Trophoblast cell (in vitro differentiated cells and primary cell): ENCODE measurements at regions not wholly inside any gene's neighbourhood (a gene's known extent, or its start where the extent isn't known, plus 50 kb on each side); places are given as distances from the start of the nearest gene placed in this dataset.

ENCODE experiments used
- DNase-seq, 2 donors: peaks; one replicate each; pipeline ENCODE4 v3.0.0-alpha.2; 2016
- H2AFZ ChIP-seq: 2 replicates; pipeline ENCODE4 v1.6.1; 2013; ENCODE audit warnings: low read length, moderate library complexity, mild to moderate bottlenecking; ENCODE audit not compliant: insufficient read depth, poor library complexity
- H2AK5ac ChIP-seq: 2 replicates; pipeline ENCODE4 v1.6.1; 2013; ENCODE audit warnings: mild to moderate bottlenecking, low read length
- H2BK120ac ChIP-seq: 2 replicates; pipeline ENCODE4 v1.6.1; 2013; ENCODE audit warnings: low read length, mild to moderate bottlenecking, moderate library complexity; ENCODE audit not compliant: insufficient read depth, poor library complexity
- H2BK12ac ChIP-seq: 2 replicates; pipeline ENCODE4 v1.6.1; 2013; ENCODE audit warnings: mild to moderate bottlenecking, low read length, moderate library complexity
- H2BK5ac ChIP-seq: 2 replicates; pipeline ENCODE4 v1.6.1; 2013; ENCODE audit warnings: low read length, low read depth, moderate library complexity, mild to moderate bottlenecking; ENCODE audit not compliant: poor library complexity
- H3K14ac ChIP-seq: 2 replicates; pipeline ENCODE4 v1.6.1; 2013; ENCODE audit warnings: mild to moderate bottlenecking, low read length
- H3K18ac ChIP-seq: 2 replicates; pipeline ENCODE4 v1.6.1; 2013; ENCODE audit warnings: mild to moderate bottlenecking, low read length
- H3K23ac ChIP-seq: 2 replicates; pipeline ENCODE4 v1.6.1; 2013; ENCODE audit warnings: low read length
- H3K27ac ChIP-seq: 2 replicates; pipeline ENCODE4 v1.5.1; 2013; ENCODE audit warnings: low read depth, mild to moderate bottlenecking, inconsistent platforms, low read length, moderate library complexity
- H3K27me3 ChIP-seq: 2 replicates; pipeline ENCODE4 v1.6.1; 2013; ENCODE audit warnings: inconsistent platforms, mild to moderate bottlenecking, low read length, moderate library complexity; ENCODE audit not compliant: insufficient read depth
- H3K36me3 ChIP-seq, 2 experiments: 1 replicate in 1 of 2; 2 replicates in 1 of 2; pipeline ENCODE4 v1.6.1; 2013; ENCODE audit warnings: low read length in 2 of 2, mild to moderate bottlenecking in 2 of 2, moderate library complexity in 1 of 2; ENCODE audit not compliant: insufficient read depth in 2 of 2, control insufficient read depth in 1 of 2
- H3K4ac ChIP-seq: 2 replicates; pipeline ENCODE4 v1.6.1; 2013; ENCODE audit warnings: low read depth, mild to moderate bottlenecking, low read length, moderate library complexity
- H3K4me1 ChIP-seq, 2 experiments: 1 replicate in 1 of 2; 2 replicates in 1 of 2; pipeline ENCODE4 v1.6.1; 2013; ENCODE audit warnings: low read length in 2 of 2, mild to moderate bottlenecking in 2 of 2, moderate library complexity in 1 of 2; ENCODE audit not compliant: insufficient read depth in 2 of 2, control insufficient read depth in 1 of 2
- H3K4me2 ChIP-seq: 2 replicates; pipeline ENCODE4 v1.6.1; 2013; ENCODE audit warnings: inconsistent platforms, mild to moderate bottlenecking, low read length, moderate library complexity
- H3K4me3 ChIP-seq: 2 replicates; pipeline ENCODE4 v1.5.1; 2013; ENCODE audit warnings: mild to moderate bottlenecking, low read depth, low read length, inconsistent platforms
- H3K79me1 ChIP-seq: one replicate; pipeline ENCODE4 v1.6.1; 2013; ENCODE audit warnings: low read length
- H3K79me2 ChIP-seq: 2 replicates; pipeline ENCODE4 v1.6.1; 2013; ENCODE audit warnings: low read length, mild to moderate bottlenecking; ENCODE audit not compliant: control insufficient read depth, insufficient read depth, poor library complexity
- H3K9ac ChIP-seq: 2 replicates; pipeline ENCODE4 v1.6.1; 2013; ENCODE audit warnings: mild to moderate bottlenecking, low read length
- H3K9me3 ChIP-seq: 2 replicates; pipeline ENCODE4 v1.6.1; 2013; ENCODE audit warnings: low read depth, mild to moderate bottlenecking, control low read depth, inconsistent platforms, low read length; ENCODE audit not compliant: insufficient read depth
- H4K12ac ChIP-seq: 2 replicates; pipeline ENCODE4 v1.6.1; 2013; ENCODE audit warnings: low read depth, mild to moderate bottlenecking, low read length, moderate library complexity
- H4K8ac ChIP-seq: 2 replicates; pipeline ENCODE4 v1.6.1; 2013; ENCODE audit warnings: low read depth, mild to moderate bottlenecking, low read length, moderate library complexity
- H4K91ac ChIP-seq: one replicate; pipeline ENCODE4 v1.6.1; 2013; ENCODE audit warnings: low read depth, mild to moderate bottlenecking, low read length, moderate library complexity
- WGBS: extraction: QIAGEN DNeasy Blood & Tissue Kit; methylation state at CpG from one replicate; pipeline ENCODE4 v1.1.7; 2013; ENCODE audit warnings: missing lambda C conversion rate; ENCODE audit not compliant: insufficient read length, insufficient coverage; ENCODE audit errors: extremely low coverage; 5-methylcytosine and 5-hydroxymethylcytosine counted together

- Histone ChIP-seq H3K18ac (no peak overlapping the region), H3K79me2 (no peaks in the 10 kb centered on the region), H3K27ac (no peak overlapping the region), H3K79me1 (no peaks in the 10 kb centered on the region), H4K12ac (no peak overlapping the region), H3K27me3 (no peaks in the 10 kb centered on the region), H3K4ac (no peak overlapping the region), H3K14ac (no peak overlapping the region), H2AFZ (no peak overlapping the region), H3K9me3 (no peaks in the 10 kb centered on the region), H3K36me3 (no peaks in the 10 kb centered on the region), H3K4me2 (no peak overlapping the region), H2AK5ac (no peak overlapping the region), H2BK120ac (no peak overlapping the region), H2BK12ac (no peak overlapping the region), H4K91ac (no peak overlapping the region), H3K4me1 (peaks cover 0 to 3% of the 10 kb centered on the region in 2 experiments), H3K9ac (no peak overlapping the region), H2BK5ac (no peak overlapping the region), H4K8ac (no peak overlapping the region), H3K23ac (no peak overlapping the region), H3K4me3 (no peak overlapping the region)
- WGBS: no CpG with 5 or more reads among the region's 11 CpGs
- no peak for DNase-seq
These were observed 324.5 kb downstream of the PHF14 start for GRCh38 chr7:11298220-11298619.

GRCh38 chr7:11300241-11300640 lies 326.6 kb downstream of the PHF14 start:
- H2AFZ ChIP-seq: no peak overlapping the region
- H3K9ac ChIP-seq: no peak overlapping the region
- no peak overlapping the region for H4K8ac ChIP-seq
- DNase-seq: no peak
- no peak overlapping the region for H3K18ac ChIP-seq
- no peak overlapping the region for H3K14ac ChIP-seq
- no peaks in the 10 kb centered on the region for H3K79me1 ChIP-seq
- H3K23ac ChIP-seq: no peak overlapping the region
- H2BK12ac ChIP-seq: no peak overlapping the region
- no CpG with 5 or more reads among the region's 5 CpGs for WGBS
- H3K27me3 ChIP-seq: no peaks in the 10 kb centered on the region
- no peak overlapping the region for H3K4ac ChIP-seq
- no peaks in the 10 kb centered on the region for H3K9me3 ChIP-seq
- H3K27ac ChIP-seq: no peak overlapping the region
- H4K91ac ChIP-seq: no peak overlapping the region
- H3K4me1 ChIP-seq: peaks cover 0 to 3% of the 10 kb centered on the region in 2 experiments
- H3K4me3 ChIP-seq: no peak overlapping the region
- no peak overlapping the region for H2AK5ac ChIP-seq
- H4K12ac ChIP-seq: no peak overlapping the region
- H3K79me2 ChIP-seq: no peaks in the 10 kb centered on the region
- no peak overlapping the region for H2BK5ac ChIP-seq
- no peak overlapping the region for H2BK120ac ChIP-seq
- H3K4me2 ChIP-seq: no peak overlapping the region
- H3K36me3 ChIP-seq: no peaks in the 10 kb centered on the region

GRCh38 chr7:11302121-11302520 lies 328.4 kb downstream of the PHF14 start:
- Histone ChIP-seq H2BK5ac (no peak overlapping the region), H3K23ac (no peak overlapping the region), H4K12ac (no peak overlapping the region), H3K4me1 (peaks cover 0 to 3% of the 10 kb centered on the region in 2 experiments), H3K79me1 (no peaks in the 10 kb centered on the region), H2AFZ (no peak overlapping the region), H3K36me3 (no peaks in the 10 kb centered on the region), H3K27me3 (no peaks in the 10 kb centered on the region), H2AK5ac (no peak overlapping the region), H3K18ac (no peak overlapping the region), H3K79me2 (no peaks in the 10 kb centered on the region), H3K4ac (no peak overlapping the region), H3K27ac (no peak overlapping the region), H4K8ac (no peak overlapping the region), H3K14ac (no peak overlapping the region), H4K91ac (no peak overlapping the region), H3K4me2 (no peak overlapping the region), H3K9ac (no peak overlapping the region), H2BK120ac (no peak overlapping the region), H2BK12ac (no peak overlapping the region), H3K4me3 (no peak overlapping the region), H3K9me3 (no peaks in the 10 kb centered on the region)
- DNase-seq: no peak

GRCh38 chr7:11313801-11314200 lies 340.1 kb downstream of the PHF14 start:
- Histone ChIP-seq H3K4ac (no peak overlapping the region), H4K12ac (no peak overlapping the region), H3K18ac (no peak overlapping the region), H3K4me1 (no peaks in the 10 kb centered on the region), H3K27ac (no peak overlapping the region), H2BK12ac (no peak overlapping the region), H2AK5ac (no peak overlapping the region), H3K79me1 (no peaks in the 10 kb centered on the region), H3K14ac (no peak overlapping the region), H4K91ac (no peak overlapping the region), H3K9me3 (no peaks in the 10 kb centered on the region), H3K4me3 (no peak overlapping the region), H3K27me3 (no peaks in the 10 kb centered on the region), H3K36me3 (no peaks in the 10 kb centered on the region), H2AFZ (no peak overlapping the region), H2BK120ac (no peak overlapping the region), H3K9ac (no peak overlapping the region), H3K23ac (no peak overlapping the region), H3K4me2 (no peak overlapping the region), H3K79me2 (no peaks in the 10 kb centered on the region), H4K8ac (no peak overlapping the region), H2BK5ac (no peak overlapping the region)
- no peak for DNase-seq
- no CpG with 5 or more reads among the region's 2 CpGs for WGBS
